ENCODE measurements at regions not wholly inside any gene's neighbourhood (a gene's known extent, or its start where the extent isn't known, plus 50 kb on each side); places are given as distances from the start of the nearest gene placed in this dataset.

GRCh38 chr2:198662905-198663304 is 794.8 kb downstream of the SATB2 start:
- Histone ChIP-seq H3K27ac (no peak overlapping the region), H3K36me3 (no peaks in the 10 kb centered on the region), H3K27me3 (no peaks in the 10 kb centered on the region), H3K4me3 (no peak overlapping the region), H3K9me3 (no peaks in the 10 kb centered on the region), H3K4me1 (no peaks in the 10 kb centered on the region)
- no peak for ATAC-seq
- no peak for TF ChIP-seq CTCF (IDR thresholded peaks at IDR 0.05)
- intact Hi-C loops (cut with DNase I), result no loop called here
- no peak for DNase-seq

- intact Hi-C loops (cut with DNase I), result no loop called here
- Histone ChIP-seq H3K9me3 (no peaks in the 10 kb centered on the region), H3K36me3 (no peaks in the 10 kb centered on the region), H3K27ac (no peak overlapping the region), H3K27me3 (no peaks in the 10 kb centered on the region), H3K4me3 (no peak overlapping the region), H3K4me1 (no peaks in the 10 kb centered on the region)
- no peak for DNase-seq
- no peak for TF ChIP-seq CTCF (IDR thresholded peaks at IDR 0.05)
- no peak for ATAC-seq
Measured at GRCh38 chr2:198660501-198660900, 797.2 kb downstream of the SATB2 start.

- Histone ChIP-seq H3K4me1 (no peaks in the 10 kb centered on the region), H3K36me3 (no peaks in the 10 kb centered on the region), H3K4me3 (no peak overlapping the region), H3K27me3 (no peaks in the 10 kb centered on the region), H3K9me3 (no peaks in the 10 kb centered on the region), H3K27ac (no peak overlapping the region)
- intact Hi-C loops (cut with DNase I), result no loop called here
- peak in 2 of 4 donors; percentile 24 to 44 for DNase-seq
- TF ChIP-seq CTCF (IDR thresholded peaks at IDR 0.05), result no peak
- no peak for ATAC-seq
Measured at GRCh38 chr2:198659096-198659870, 798.5 kb downstream of the SATB2 start.

GRCh38 chr2:198657512-198658121 is 800.1 kb downstream of the SATB2 start:
- ATAC-seq (no peak), DNase-seq (peak in 1 of 4 donors; percentile 9)
- Histone ChIP-seq H3K9me3 (no peaks in the 10 kb centered on the region), H3K27me3 (no peaks in the 10 kb centered on the region), H3K4me3 (no peak overlapping the region), H3K36me3 (no peaks in the 10 kb centered on the region), H3K27ac (no peak overlapping the region), H3K4me1 (no peaks in the 10 kb centered on the region)
- no peak for TF ChIP-seq CTCF (IDR thresholded peaks at IDR 0.05)
- intact Hi-C loops (cut with DNase I), result no loop called here

GRCh38 chr2:198656869-198657268 is 800.9 kb downstream of the SATB2 start:
- Histone ChIP-seq H3K4me1 (no peaks in the 10 kb centered on the region), H3K9me3 (no peaks in the 10 kb centered on the region), H3K27me3 (no peaks in the 10 kb centered on the region), H3K4me3 (no peak overlapping the region), H3K27ac (no peak overlapping the region), H3K36me3 (no peaks in the 10 kb centered on the region)
- ATAC-seq (no peak), DNase-seq (no peak)
- TF ChIP-seq CTCF (IDR thresholded peaks at IDR 0.05), result no peak
- intact Hi-C loops (cut with DNase I), result no loop called here
